Adrenal gland (tissue), 5 donors: ENCODE measurements at regions not wholly inside any gene's neighbourhood (a gene's known extent, or its start where the extent isn't known, plus 50 kb on each side); places are given as distances from the start of the nearest gene placed in this dataset.

Experiments
- CTCF ChIP-seq, 6 experiments: fragments of 450-650 bp in 4 of 6; fragments of 200-600 bp in 2 of 6; sonication (generic) in 1 of 6; IDR thresholded peaks; 1 replicate in 5 of 6; 2 replicates in 1 of 6; pipeline versions ENCODE4 v1.5.1 to v1.8.0; 2016 to 2021; ENCODE audit warnings: antibody characterized with exemption in 6 of 6, mild to moderate bottlenecking in 2 of 6, moderate library complexity in 1 of 6
- POLR2A ChIP-seq, 2 donors: fragments of 450-650 bp; IDR thresholded peaks; one replicate each; pipeline ENCODE4 v1.6.1; 2017; ENCODE audit warnings: antibody characterized with exemption in 2 of 2, mild to moderate bottlenecking in 2 of 2, moderate library complexity in 1 of 2
- donor health status: DM: no; HTN: no; CAD: no.

- TF ChIP-seq POLR2A (IDR thresholded peaks at IDR 0.05) (no peak), CTCF (IDR thresholded peaks at IDR 0.05) (no peak)
These were observed 136.5 kb upstream of the TWIST2 start for GRCh38 chr2:238711346-238711745.
